ENCODE measurements at regions not wholly inside any gene's neighbourhood (a gene's known extent, or its start where the extent isn't known, plus 50 kb on each side); places are given as distances from the start of the nearest gene placed in this dataset.

- TF ChIP-seq CTCF (conservative IDR thresholded peaks at IDR 0.05 in 1 of 2, IDR thresholded peaks at IDR 0.05 in 1 of 2; ENCODE audit: extremely low read depth in 1 of 2, insufficient read depth in 1 of 2, low read depth in 1 of 2, low read length in 2 of 2) (no peak), EZH2 (IDR thresholded peaks at IDR 0.05; ENCODE audit: borderline replicate concordance, low read length) (no peak)
These were observed 1025.0 kb upstream of the PCDH10 start for GRCh38 chr4:132123870-132124623.
